ENCODE measurements at regions not wholly inside any gene's neighbourhood (a gene's known extent, or its start where the extent isn't known, plus 50 kb on each side); places are given as distances from the start of the nearest gene placed in this dataset.

- DNase-seq (ENCODE audit: low read depth), result no peak
- TF ChIP-seq CTCF (IDR thresholded peaks at IDR 0.05; ENCODE audit: control insufficient read depth, extremely low read depth, insufficient read depth), result no peak
- H3K4me3 ChIP-seq (ENCODE audit: low read depth, low read length), result no peak overlapping the region
Measured at GRCh38 chr2:128799284-128799552, 480.6 kb upstream of the HS6ST1 start.

DNA sequence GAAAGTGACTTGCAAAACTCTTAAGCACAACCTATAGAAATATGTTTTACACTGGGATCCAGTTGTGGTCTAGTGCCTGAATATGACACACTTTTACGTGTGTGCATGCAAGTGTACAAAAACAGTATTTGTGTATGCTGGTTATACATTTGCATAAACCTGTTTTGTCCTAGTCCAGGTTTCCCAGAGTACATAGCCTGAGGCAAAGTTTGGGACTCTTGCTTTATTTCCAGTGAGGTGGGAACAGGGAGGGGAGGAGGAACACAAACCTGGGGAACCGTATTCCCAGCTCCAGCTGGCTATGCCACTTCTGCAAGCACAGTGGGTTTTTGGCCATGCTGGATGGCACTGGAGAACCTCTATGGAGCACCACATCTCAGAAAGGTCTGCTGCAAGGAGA, 481.1 kb upstream of the HS6ST1 start:
- H3K4me3 ChIP-seq (ENCODE audit: low read depth, low read length), result no peak overlapping the region
- no peak for TF ChIP-seq CTCF (IDR thresholded peaks at IDR 0.05; ENCODE audit: control insufficient read depth, extremely low read depth, insufficient read depth)
- no peak for DNase-seq (ENCODE audit: low read depth)

- H3K4me3 ChIP-seq (ENCODE audit: low read depth, low read length), result no peak overlapping the region
- DNase-seq (ENCODE audit: low read depth), result no peak
- TF ChIP-seq CTCF (IDR thresholded peaks at IDR 0.05; ENCODE audit: control insufficient read depth, extremely low read depth, insufficient read depth), result no peak
Measured at GRCh38 chr2:128801576-128801975, 482.9 kb upstream of the HS6ST1 start.

DNA sequence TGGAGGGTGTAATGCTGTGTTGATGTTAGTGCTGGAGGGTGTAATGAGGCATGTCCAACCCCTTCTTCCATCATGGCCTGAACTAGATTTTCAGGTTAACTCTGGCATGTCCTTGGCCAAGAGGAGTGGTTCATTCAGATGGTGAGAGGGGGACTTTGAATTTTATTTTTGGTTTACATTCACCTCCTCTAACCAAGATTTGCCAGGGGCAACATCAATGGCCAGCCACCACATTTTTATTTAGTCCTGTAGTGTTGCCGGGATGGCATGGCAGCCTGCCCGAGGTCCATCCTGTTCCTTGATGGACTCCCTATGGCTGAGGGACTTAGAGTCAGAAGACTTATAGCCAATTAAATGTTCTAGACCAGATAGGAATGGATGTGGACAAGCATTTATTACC, 484.6 kb upstream of the HS6ST1 start:
- H3K4me3 ChIP-seq (ENCODE audit: low read depth, low read length), result no peak overlapping the region
- DNase-seq (ENCODE audit: low read depth), result no peak
- TF ChIP-seq CTCF (IDR thresholded peaks at IDR 0.05; ENCODE audit: control insufficient read depth, extremely low read depth, insufficient read depth), result no peak

DNA sequence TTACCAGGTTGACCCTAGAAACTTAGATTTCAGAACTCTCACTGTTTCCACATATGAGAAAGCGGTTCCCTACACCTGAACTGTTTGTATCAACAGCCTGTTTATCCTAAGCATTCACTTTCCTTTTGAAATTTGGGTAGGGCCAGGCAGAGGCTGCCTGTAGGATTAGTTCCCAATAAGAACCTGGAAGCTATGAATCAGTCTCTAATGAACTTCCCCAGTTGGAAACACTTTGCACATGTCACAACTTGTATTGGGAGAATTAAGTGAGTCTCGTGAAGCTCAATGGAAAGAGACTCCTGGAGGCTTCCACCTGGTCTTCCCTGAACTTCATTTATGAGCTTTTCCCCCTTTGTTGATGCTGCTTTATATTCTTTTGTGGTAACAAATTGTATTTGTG, 486.6 kb upstream of the HS6ST1 start:
- no peak overlapping the region for H3K4me3 ChIP-seq (ENCODE audit: low read depth, low read length)
- no peak for TF ChIP-seq CTCF (IDR thresholded peaks at IDR 0.05; ENCODE audit: control insufficient read depth, extremely low read depth, insufficient read depth)
- DNase-seq (ENCODE audit: low read depth), result no peak

DNA sequence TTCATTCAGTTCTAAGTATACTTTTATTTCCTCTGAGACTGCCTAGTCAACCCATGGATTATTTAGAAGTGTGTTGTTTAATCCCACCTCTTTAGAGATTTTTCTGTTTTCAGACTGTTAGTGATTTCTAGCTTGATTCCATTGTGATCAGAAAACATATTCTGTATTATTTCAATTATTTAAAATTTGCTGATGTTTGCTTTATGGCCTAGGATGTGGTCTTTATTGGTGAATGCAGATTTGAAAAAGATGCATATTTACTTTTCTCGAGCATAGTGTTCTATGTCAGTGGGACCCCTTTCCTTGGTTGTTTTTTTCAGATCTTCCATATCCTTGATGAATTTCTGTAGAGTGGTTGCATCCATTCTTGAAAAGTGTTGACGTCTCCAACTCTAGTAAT, 487.2 kb upstream of the HS6ST1 start:
- no peak overlapping the region for H3K4me3 ChIP-seq (ENCODE audit: low read depth, low read length)
- no peak for DNase-seq (ENCODE audit: low read depth)
- no peak for TF ChIP-seq CTCF (IDR thresholded peaks at IDR 0.05; ENCODE audit: control insufficient read depth, extremely low read depth, insufficient read depth)

DNA sequence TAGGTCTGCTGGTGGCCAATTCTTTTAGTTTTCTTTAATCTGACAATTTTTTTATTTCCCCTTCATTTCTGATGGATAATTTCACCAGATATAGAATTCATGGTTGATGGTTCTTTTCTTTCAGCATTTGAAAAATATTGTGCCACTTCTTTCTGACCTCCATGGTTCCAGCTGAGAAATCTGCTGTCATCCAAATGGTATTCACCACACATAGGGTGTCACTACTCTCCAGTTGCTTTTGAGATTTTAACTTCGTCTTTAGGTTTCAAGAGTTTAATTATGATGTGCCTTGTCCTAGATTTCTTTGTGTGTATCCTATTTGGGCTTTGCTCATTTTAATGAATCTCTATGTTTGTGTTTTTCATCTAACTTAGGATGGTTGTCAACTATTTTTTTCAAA, 488.6 kb upstream of the HS6ST1 start:
- H3K4me3 ChIP-seq (ENCODE audit: low read depth, low read length), result no peak overlapping the region
- TF ChIP-seq CTCF (IDR thresholded peaks at IDR 0.05; ENCODE audit: control insufficient read depth, extremely low read depth, insufficient read depth), result no peak
- no peak for DNase-seq (ENCODE audit: low read depth)

Measured in LNCaP clone FGC (cell line).